Stimulated activated naive CD8-positive, alpha-beta T cell treated with anti-CD3 and anti-CD28 coated beads, Interleukin-15, amount 100 ng/mL, for 72 hours (primary cell): ENCODE measurements at regions not wholly inside any gene's neighbourhood (a gene's known extent, or its start where the extent isn't known, plus 50 kb on each side); places are given as distances from the start of the nearest gene placed in this dataset.
"Not testable (repeated sequence)": the region's sequence is repeated elsewhere in the genome, so short reads cannot be mapped to it uniquely, and the experiment has no call there.

Experiments
- ATAC-seq: fragments of 150-1000 bp; cut with Tn5 transposase; 2 replicates; pipeline ENCODE4 v1.10.0; 2021; ENCODE audit warnings: mild to moderate bottlenecking, moderate library complexity
- DNase-seq, 2 donors: peaks; one replicate each; pipeline ENCODE4 v3.0.0; 2021 to 2022
- H3K27ac Mint-ChIP-seq, 2 donors: one replicate each; pipeline ENCODE4 v1.8.0; 2022; ENCODE audit warnings: mild to moderate bottlenecking in 2 of 2, mixed read lengths in 2 of 2, moderate library complexity in 2 of 2
- H3K27me3 Mint-ChIP-seq: one replicate; pipeline ENCODE4 v1.8.0; 2022; ENCODE audit warnings: mixed read lengths
- H3K4me1 Mint-ChIP-seq: one replicate; pipeline ENCODE4 v1.8.0; 2022; ENCODE audit warnings: mild to moderate bottlenecking, mixed read lengths
- H3K4me3 Mint-ChIP-seq, 2 donors: one replicate each; pipeline ENCODE4 v1.8.0; 2022; ENCODE audit warnings: mild to moderate bottlenecking in 2 of 2, mixed read lengths in 2 of 2, moderate library complexity in 1 of 2
- H3K9me3 Mint-ChIP-seq, 2 donors: one replicate each; pipeline ENCODE4 v1.8.0; 2022; ENCODE audit warnings: mixed read lengths in 2 of 2

DNA sequence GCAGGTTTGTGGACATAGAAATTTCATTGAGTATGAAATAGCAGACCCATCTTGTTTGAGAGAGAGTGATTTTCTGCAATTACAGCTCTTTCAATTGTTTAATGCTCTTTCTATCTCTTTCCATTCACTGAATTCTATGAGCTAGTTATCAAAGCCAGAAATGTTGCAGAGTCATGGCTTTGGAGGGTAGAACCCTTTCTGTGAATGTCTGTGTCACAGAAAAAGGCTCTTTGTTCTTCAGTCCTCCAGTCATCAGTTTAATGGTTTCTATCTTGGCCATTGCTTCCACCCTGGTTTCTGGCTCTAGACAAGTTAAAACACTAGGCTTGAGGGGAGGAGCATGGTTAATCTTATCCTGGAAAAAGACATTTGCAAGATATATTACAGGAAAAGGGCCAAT, 655.0 kb downstream of the STK39 start:
- H3K27me3 Mint-ChIP-seq = no peaks in the 10 kb centered on the region
- ATAC-seq = no peak
- H3K27ac Mint-ChIP-seq = no peak overlapping the region
- no peaks in the 10 kb centered on the region for H3K9me3 Mint-ChIP-seq
- H3K4me1 Mint-ChIP-seq = no peaks in the 10 kb centered on the region
- H3K4me3 Mint-ChIP-seq = no peak overlapping the region
- no peak for DNase-seq

DNA sequence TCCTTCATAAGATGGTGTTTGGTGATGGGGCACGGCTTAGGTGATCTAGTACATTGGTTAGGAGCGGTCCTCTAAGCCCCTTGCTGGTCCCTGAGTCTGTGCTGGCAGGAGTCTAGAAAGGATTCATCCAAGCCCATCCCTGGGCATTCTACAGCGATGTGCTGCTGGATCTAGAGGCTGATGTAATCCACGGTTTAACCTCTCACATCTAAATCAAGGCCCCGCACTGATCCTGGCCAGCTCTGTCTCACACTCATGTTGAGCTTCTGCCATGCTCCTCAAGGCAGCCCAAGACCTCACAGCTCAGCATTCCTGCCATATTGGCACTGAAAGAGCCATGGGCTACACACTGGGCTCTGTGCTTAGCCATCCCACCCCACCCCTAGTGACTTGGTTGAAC, 664.8 kb downstream of the STK39 start:
- Mint-ChIP-seq H3K27me3 (no peaks in the 10 kb centered on the region), H3K4me3 (no peak overlapping the region), H3K4me1 (no peaks in the 10 kb centered on the region), H3K27ac (no peak overlapping the region), H3K9me3 (no peaks in the 10 kb centered on the region)
- peak; percentile 26 for ATAC-seq
- no peak for DNase-seq

DNA sequence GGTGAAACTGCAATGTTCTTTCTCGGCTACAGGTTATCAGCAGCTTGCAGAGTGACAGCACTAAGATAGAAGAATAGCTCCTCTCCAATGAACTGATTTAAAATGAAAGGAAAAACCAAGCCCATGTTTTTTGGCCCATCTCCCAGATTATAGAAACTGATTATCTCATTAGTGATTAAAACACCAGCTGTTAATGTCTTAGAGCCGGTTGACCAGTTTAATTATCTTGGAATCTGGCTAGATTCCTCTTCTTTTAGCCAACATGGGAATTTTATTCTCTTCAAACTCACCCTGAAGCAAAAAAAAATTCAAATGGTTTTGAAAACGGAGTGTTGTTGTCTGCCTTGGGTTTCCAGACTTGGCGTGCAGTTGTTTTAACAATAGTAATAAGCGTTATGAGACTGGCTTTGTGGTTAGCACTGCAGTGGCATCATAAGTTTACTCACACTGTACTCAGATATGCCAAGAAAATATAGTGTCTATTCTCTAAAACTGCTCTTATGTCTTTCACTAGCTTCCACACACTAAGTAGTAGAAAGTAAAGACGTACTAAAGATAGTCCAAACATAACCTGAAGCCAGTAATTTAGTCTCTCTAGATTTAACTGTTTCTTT, 665.3 kb downstream of the STK39 start:
- Mint-ChIP-seq H3K9me3 (no peaks in the 10 kb centered on the region), H3K4me3 (no peak overlapping the region), H3K27me3 (no peaks in the 10 kb centered on the region), H3K27ac (no peak overlapping the region), H3K4me1 (no peaks in the 10 kb centered on the region)
- DNase-seq = no peak
- ATAC-seq = no peak

DNA sequence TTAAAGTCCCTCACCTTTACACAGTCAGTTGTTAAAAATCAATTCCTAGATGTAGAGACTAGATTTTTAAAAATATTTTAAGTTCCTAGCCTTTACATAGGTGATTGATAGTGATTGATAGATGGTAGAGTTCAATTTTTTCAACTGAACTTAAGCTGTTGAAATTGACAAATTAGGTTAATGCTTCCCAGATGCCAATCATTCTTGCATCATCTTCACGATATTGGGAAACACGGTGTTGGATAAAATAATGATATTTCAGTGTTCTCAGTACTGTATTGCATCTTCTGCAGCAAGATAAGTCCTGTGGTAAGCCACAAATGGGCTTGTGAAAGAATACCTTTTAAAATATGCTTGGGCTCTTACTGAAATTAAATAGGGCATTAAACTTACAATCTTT, 667.6 kb downstream of the STK39 start:
- Mint-ChIP-seq H3K9me3 (no peaks in the 10 kb centered on the region), H3K27me3 (no peaks in the 10 kb centered on the region), H3K4me1 (no peaks in the 10 kb centered on the region), H3K27ac (no peak overlapping the region), H3K4me3 (no peak overlapping the region)
- ATAC-seq = no peak
- no peak for DNase-seq

DNA sequence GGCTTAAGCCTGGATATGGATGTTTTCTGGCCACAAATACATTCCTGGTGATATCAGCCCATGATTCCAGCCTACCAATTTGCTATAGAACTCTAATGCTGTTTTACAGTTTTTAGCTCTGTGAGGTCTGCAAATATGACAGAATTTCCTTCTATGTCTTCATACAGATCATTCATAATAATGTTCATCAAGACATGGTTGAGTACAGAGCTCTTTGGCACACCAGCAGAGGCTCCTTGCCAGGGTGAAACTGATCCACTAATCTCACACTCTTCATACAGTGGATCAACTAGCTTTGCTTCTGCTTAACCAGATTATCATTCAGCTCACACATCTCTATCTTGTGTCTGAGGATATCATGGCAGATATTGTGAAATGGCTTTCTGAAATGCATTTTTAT, 672.1 kb downstream of the STK39 start:
- H3K27me3 Mint-ChIP-seq = no peaks in the 10 kb centered on the region
- ATAC-seq (no peak), DNase-seq (no peak)
- H3K4me1 Mint-ChIP-seq = no peaks in the 10 kb centered on the region
- H3K4me3 Mint-ChIP-seq = no peak overlapping the region
- no peak overlapping the region for H3K27ac Mint-ChIP-seq
- H3K9me3 Mint-ChIP-seq = no peaks in the 10 kb centered on the region

DNA sequence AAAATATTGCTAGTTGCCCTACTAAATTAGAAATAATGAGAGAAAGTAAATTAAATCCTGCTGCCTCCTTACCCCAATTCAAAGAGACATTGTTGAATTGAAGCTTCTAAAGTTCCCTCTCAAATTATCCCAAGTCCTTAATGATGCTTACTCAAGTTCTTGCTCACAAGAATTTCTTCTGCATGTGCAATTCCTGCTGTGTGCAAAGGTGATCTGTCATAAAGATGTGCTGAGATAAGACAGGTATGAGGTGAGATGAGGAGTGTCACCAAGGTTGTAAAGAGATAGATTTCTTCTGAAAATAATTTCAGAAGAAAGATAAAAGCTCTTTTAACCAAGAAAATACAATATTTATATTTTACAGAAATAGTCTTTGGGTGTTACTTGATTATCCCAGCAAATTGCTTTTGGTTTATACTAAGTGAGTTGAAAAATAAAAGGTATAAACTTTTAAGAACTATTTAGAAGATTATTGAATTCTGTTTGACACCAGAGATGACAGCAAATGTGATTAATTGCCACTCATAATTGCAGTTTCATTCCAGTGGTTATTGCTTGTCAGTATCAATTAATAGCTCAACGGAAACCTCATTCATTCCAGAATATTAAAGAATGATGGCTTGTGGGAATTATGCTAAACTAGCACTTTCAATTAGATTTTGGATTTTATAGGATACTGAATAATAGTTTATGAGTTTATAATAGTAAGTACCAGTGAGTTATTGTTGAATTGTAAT, 674.3 kb downstream of the STK39 start:
- Mint-ChIP-seq H3K27ac (no peak overlapping the region), H3K9me3 (no peaks in the 10 kb centered on the region), H3K4me3 (no peak overlapping the region), H3K4me1 (no peaks in the 10 kb centered on the region), H3K27me3 (no peaks in the 10 kb centered on the region)
- no peak for DNase-seq
- ATAC-seq = no peak

DNA sequence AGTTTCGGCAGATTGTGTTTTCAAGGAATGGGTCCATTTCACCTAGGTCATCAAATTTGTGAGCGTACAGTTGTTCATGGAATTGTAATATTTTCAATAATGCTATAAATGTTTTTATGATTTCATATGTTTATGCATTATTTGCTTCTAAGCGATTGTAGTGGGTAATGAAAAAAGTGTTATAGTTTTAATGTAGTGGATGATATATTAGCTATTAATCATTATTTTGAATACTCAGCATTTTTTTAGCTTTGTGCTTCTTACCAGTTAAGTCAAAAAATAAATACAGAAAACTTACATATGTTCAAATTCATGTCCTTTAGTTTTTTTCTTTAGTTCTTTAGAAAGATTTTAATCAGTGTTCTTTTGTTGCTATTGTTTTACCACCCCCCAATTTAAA, 677.0 kb downstream of the STK39 start:
- Mint-ChIP-seq H3K27ac (no peak overlapping the region), H3K9me3 (no peaks in the 10 kb centered on the region), H3K4me3 (no peak overlapping the region), H3K27me3 (no peaks in the 10 kb centered on the region), H3K4me1 (no peaks in the 10 kb centered on the region)
- ATAC-seq = no peak
- DNase-seq = no peak

DNA sequence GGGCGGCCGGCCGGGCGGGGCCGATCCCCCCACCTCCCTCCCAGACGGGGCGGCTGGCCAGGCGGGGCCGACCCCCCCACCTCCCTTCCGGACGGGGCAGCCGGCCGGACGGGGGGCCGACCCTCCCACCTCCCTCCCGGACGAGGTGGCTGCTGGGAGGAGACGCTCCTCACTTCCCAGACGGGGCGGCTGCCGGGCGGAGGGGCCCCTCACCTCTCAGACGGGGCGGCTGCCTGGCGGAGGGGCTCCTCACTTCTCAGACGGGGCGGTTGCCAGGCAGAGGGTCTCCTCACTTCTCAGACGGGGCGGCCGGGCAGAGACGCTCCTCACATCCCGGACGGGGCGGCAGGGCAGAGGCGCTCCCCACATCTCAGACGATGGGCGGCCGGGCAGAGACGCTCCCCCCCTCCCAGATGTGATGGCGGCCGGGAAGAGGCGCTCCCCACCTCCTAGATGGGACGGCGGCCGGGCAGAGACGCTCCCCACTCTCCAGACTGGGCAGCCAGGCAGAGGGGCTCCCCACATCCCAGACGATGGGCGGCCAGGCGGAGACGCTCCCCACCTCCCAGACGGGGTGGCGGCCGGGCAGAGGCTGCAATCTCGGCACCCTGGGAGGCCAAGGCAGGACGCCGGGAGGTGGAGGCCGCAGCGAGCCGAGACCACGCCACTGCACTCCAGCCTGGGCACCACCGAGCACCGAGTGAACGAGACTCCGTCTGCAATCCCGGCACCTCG, 675.8 kb downstream of the XIRP2 start:
- not testable (repeated sequence) for H3K27ac Mint-ChIP-seq, H3K4me1 Mint-ChIP-seq, ATAC-seq, H3K27me3 Mint-ChIP-seq, H3K9me3 Mint-ChIP-seq, H3K4me3 Mint-ChIP-seq, DNase-seq

DNA sequence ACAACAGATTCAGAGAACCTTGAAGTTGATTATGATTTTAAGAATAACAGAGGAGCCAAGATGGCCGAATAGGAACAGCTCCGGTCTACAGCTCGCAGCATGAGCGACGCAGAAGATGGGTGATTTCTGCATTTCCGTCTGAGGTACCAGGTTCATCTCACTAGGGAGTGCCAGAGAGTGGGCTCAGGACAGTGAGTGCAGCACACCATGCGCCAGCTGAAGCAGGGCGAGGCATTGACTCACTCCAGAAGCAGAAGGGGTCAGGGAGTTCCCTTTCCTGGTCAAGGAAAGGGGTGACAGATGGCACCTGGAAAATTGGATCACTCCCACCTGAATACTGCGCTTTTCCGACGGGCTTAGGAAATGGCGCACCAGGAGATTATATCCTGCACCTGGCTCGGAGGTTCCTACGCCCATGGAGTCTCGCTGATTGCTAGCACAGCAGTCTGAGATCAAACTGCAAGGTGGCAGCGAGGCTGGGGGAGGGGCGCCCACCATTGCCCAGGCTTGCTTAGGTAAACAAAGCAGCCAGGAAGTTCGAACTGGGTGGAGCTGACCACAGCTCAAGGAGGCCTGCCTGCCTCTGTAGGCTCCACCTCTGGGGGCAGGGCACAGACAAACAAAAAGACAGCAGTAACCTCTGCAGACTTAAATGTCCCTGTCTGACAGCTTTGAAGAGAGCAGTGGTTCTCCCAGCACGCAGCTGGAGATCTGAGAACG, 670.2 kb downstream of the XIRP2 start:
- not testable (repeated sequence) for H3K4me1 Mint-ChIP-seq, H3K27ac Mint-ChIP-seq, H3K9me3 Mint-ChIP-seq, H3K27me3 Mint-ChIP-seq, DNase-seq, H3K4me3 Mint-ChIP-seq, ATAC-seq

DNA sequence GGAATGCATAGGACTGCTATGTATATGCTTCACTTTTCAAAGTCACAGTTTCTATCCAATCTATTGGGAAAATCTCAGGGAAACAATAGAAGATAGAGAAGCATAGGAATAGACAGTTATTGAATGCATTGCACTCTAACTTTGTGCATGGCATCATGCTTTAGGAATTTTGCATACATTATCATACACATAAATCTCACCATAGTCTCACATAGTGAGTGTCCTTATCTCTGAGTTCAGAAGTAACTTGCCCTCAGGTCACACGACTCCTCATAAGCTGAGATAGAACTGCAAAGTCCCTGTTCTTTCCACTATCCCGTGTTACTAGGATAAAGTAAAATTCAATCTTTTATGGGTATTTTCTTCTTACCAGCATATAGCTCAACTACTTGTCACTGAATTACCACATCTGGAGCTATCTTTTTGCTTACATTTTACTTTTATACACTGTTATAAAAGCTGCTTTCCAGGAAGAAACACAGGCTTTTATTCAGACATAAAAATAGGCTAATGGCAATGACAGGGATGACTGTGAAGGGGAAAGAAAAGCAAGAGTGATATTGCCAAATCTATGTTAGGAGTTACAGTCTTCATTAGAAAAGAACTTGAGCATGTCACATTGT, 666.9 kb downstream of the XIRP2 start:
- Mint-ChIP-seq H3K9me3 (peaks cover 0 to 16% of the 10 kb centered on the region in 2 donors), H3K4me3 (no peak overlapping the region), H3K4me1 (no peaks in the 10 kb centered on the region), H3K27ac (no peak overlapping the region), H3K27me3 (no peaks in the 10 kb centered on the region)
- DNase-seq = no peak
- ATAC-seq = no peak

DNA sequence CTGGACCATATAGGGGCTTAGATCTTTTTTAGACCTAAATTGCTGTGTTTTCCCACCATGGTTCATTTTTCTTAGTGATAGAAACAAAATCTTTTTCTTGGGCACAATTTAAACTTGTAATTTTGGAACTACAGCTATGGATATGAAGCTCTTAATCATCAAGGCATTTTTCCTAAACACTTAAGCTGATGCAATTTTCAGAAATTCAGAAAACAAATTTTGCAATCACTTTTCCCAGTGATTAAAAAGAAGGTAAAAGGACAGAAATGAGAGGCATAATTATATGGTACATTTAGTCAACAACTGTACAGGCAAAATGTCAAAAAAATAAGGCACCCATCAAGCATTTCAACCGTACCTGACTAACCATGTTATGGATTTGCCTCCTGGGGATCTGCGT, 665.4 kb downstream of the XIRP2 start:
- H3K4me3 Mint-ChIP-seq = no peak overlapping the region
- H3K27me3 Mint-ChIP-seq = no peaks in the 10 kb centered on the region
- ATAC-seq = no peak
- no peak overlapping the region for H3K27ac Mint-ChIP-seq
- peaks cover 0 to 9% of the 10 kb centered on the region in 2 donors for H3K9me3 Mint-ChIP-seq
- no peak for DNase-seq
- no peaks in the 10 kb centered on the region for H3K4me1 Mint-ChIP-seq

DNA sequence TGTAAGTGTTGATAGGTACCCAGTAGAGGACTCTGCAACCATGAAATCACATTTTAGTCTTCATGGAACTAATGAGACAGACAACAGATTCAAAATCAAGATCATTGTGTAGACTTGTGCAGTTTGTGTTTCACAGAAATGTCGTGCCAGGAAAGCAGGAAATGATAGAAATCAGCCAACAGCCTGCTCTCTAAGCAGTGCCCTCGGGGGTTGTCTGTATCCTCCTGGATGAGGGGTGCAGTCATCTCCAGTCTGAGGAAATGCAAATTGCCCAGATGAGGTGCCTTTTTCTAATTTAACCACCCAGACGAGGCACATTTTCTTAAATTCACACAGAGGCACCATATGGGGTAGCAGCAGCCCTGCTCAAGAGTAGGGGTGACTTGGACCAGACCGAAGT, 663.1 kb downstream of the XIRP2 start:
- peaks cover 0 to 9% of the 10 kb centered on the region in 2 donors for H3K9me3 Mint-ChIP-seq
- ATAC-seq (no peak), DNase-seq (no peak)
- H3K4me1 Mint-ChIP-seq = no peaks in the 10 kb centered on the region
- no peak overlapping the region for H3K27ac Mint-ChIP-seq
- no peaks in the 10 kb centered on the region for H3K27me3 Mint-ChIP-seq
- no peak overlapping the region for H3K4me3 Mint-ChIP-seq

DNA sequence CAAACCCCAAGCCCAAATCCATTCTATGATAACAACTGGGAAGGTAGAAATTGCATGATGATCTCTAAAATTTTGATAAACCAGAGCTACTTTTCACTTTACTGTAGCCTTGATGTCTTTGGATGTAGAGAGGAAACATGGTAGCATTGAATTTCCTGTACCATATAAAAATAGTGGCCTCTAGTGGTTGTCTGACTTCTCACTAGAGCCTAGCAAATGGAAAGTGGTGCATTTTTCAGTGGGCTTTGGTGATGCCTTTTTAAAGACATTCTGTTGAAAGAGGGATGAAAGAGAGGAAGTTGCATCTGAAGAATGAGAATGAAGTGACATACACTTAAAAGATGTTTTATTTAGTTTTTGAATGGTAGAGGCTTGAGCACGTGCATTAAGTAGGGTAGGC, 662.2 kb downstream of the XIRP2 start:
- DNase-seq = no peak
- no peak overlapping the region for H3K4me3 Mint-ChIP-seq
- H3K9me3 Mint-ChIP-seq = peaks cover 0 to 9% of the 10 kb centered on the region in 2 donors
- no peaks in the 10 kb centered on the region for H3K27me3 Mint-ChIP-seq
- no peaks in the 10 kb centered on the region for H3K4me1 Mint-ChIP-seq
- H3K27ac Mint-ChIP-seq = no peak overlapping the region
- ATAC-seq = no peak

DNA sequence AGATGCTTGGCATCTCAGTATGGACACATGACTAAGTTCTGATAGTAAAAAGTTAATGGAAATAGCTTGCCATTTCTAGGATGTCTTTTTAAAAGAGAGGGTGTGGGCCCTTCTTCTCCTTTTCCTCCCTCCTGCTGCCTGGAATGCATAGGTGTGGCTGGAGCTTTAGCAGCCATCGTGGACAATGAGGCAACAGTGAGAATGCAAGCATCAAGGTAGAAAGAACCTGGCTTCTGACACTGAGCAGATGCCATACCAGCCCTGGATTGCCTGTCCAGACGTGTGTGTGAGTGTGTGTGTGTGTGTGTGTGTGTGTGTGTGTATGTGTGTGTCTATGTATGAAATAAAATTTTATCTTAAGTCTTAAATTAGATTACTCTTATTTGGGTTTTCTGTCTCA, 660.1 kb downstream of the XIRP2 start:
- H3K27me3 Mint-ChIP-seq = no peaks in the 10 kb centered on the region
- H3K4me3 Mint-ChIP-seq = no peak overlapping the region
- ATAC-seq (no peak), DNase-seq (no peak)
- H3K4me1 Mint-ChIP-seq = no peaks in the 10 kb centered on the region
- H3K27ac Mint-ChIP-seq = no peak overlapping the region
- peaks cover 0 to 9% of the 10 kb centered on the region in 2 donors for H3K9me3 Mint-ChIP-seq

DNA sequence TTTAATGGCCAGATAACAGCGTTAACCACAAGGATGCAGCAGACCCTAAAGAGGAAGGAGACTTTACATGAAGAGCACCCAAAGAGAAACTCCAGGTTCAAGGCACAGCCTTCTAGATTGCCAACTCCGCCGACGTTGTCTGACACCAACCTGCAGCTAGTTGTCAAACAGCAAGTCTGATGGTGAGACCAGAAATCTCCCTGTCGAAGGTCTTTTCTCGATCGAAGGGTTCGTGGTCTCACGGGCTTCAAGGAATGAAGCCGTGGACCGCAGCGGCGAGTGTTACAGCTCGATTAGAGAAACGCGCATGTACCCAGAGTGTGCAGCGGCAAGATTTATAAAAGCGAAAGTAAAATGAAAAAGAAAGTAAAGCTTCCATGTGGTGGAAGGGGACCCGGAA, 656.3 kb downstream of the XIRP2 start:
- no peak overlapping the region for H3K4me3 Mint-ChIP-seq
- DNase-seq = no peak
- peak overlapping the region in 1 of 2 donors; percentile 94 for H3K27ac Mint-ChIP-seq

More for the DNA sequence above, 656.3 kb downstream of the XIRP2 start:
- Mint-ChIP-seq H3K27me3 (no peaks in the 10 kb centered on the region), H3K4me1 (no peaks in the 10 kb centered on the region), H3K9me3 (no peaks in the 10 kb centered on the region)
- no peak for ATAC-seq
